H1 (cell line): ENCODE measurements at regions not wholly inside any gene's neighbourhood (a gene's known extent, or its start where the extent isn't known, plus 50 kb on each side); places are given as distances from the start of the nearest gene placed in this dataset.

Experiments used
- CHD1 ChIP-seq: IDR thresholded peaks from 2 replicates; pipeline ENCODE4 v1.6.1; 2012; ENCODE audit warnings: low read depth, low read length, improper control_type of control experiment
- HDAC6 ChIP-seq: IDR thresholded peaks from one replicate; pipeline ENCODE4 v1.7.1; 2012; ENCODE audit warnings: low read depth, mild to moderate bottlenecking, inconsistent platforms, low read length, moderate library complexity
- JUN ChIP-seq: IDR thresholded peaks from 2 replicates; pipeline ENCODE4 v1.6.1; 2011; ENCODE audit warnings: low read depth, mild to moderate bottlenecking, improper control_type of control experiment, low read length
- SIRT6 ChIP-seq: IDR thresholded peaks from one replicate; pipeline ENCODE4 v1.7.1; 2012; ENCODE audit warnings: low read length, inconsistent platforms
- YY1 ChIP-seq: IDR thresholded peaks from 2 replicates; pipeline ENCODE4 v1.6.1; 2011; ENCODE audit warnings: low read depth, mild to moderate bottlenecking, low read length

GRCh38 chr7:26005683-26006410 lies 146.2 kb upstream of the NFE2L3 start (continued):
- TF ChIP-seq JUN (no peak), CHD1 (no peak), SIRT6 (no peak), YY1 (no peak), HDAC6 (no peak)
